ENCODE measurements at regions not wholly inside any gene's neighbourhood (a gene's known extent, or its start where the extent isn't known, plus 50 kb on each side); places are given as distances from the start of the nearest gene placed in this dataset.
"Not testable (repeated sequence)": the region's sequence is repeated elsewhere in the genome, so short reads cannot be mapped to it uniquely, and the experiment has no call there.

DNA sequence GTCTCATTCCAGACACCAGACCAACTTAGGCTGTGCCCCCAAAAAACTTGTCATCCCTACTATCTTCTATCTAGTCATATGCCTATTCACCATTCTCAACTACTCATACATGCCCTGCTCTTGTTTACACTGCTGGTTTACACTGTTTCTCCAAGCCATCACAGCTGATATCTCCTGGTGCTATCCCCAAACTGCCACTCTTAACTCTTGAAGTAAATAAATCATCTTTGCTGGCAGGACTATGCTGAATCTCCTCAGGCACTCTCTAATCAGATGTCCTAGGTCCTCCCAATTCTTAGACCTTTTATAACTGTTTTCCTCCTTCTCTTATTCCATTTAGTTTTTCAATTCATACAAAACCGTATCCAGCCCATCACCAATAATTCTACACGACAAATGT, 81.9 kb downstream of the EBNA1BP2 start:
- H3K27ac ChIP-seq (ENCODE audit: low read depth, low read length); CTCF ChIA-PET; H3K27ac Mint-ChIP-seq; intact Hi-C loops (cut with micrococcal nuclease); DNase-seq; POLR2A ChIA-PET; H3K9me3 Mint-ChIP-seq; ATAC-seq; H3K36me3 ChIP-seq (ENCODE audit: control insufficient read depth in 2 of 3, insufficient read depth in 3 of 3, low read length in 3 of 3); H3K4me3 Mint-ChIP-seq; H3K4me3 ChIP-seq (ENCODE audit: low read length); H3K36me3 Mint-ChIP-seq; H3K27me3 ChIP-seq (ENCODE audit: control insufficient read depth in 2 of 2, insufficient read depth in 2 of 2, low read length in 2 of 2); H3K9me3 ChIP-seq (ENCODE audit: control insufficient read depth in 2 of 3, low read length in 3 of 3); H3K4me1 ChIP-seq (ENCODE audit: control insufficient read depth in 2 of 2, insufficient read depth in 2 of 2, low read length in 2 of 2); H3K4me1 Mint-ChIP-seq: not testable (repeated sequence)
- H3K27me3 Mint-ChIP-seq = peaks cover 0 to 29% (median 13%) of the 10 kb centered on the region in 5 donors

DNA sequence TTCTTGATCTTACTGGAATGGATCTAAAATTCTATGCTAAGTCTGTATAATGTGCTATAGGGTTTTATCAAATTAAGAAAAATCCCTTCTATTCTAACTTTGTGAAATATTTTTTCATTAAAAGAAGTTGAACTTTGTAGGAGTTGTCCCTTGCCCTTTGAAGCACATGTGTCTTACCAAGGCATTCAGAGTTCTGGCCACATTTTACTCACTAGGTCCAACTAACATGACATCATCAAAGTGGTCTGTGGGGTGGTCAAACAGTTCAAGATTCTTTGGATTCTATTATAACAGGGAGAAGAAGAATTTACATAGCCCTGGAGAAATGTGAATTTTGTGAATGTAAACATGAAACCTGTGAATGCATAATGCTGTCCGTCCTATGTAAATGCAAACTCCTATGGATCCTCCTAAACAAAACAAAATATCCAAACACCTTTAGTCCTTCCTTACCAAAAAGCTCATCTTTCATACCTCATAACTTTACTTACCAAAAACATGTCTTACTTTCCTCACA, 88.7 kb downstream of the EBNA1BP2 start:
- no peaks in the 10 kb centered on the region for H3K36me3 Mint-ChIP-seq
- no peaks in the 10 kb centered on the region for H3K9me3 Mint-ChIP-seq
- Histone ChIP-seq H3K9me3 (ENCODE audit: control insufficient read depth in 2 of 3, low read length in 3 of 3) (no peaks in the 10 kb centered on the region), H3K27me3 (ENCODE audit: control insufficient read depth in 2 of 2, insufficient read depth in 2 of 2, low read length in 2 of 2) (no peaks in the 10 kb centered on the region), H3K4me1 (ENCODE audit: control insufficient read depth in 2 of 2, insufficient read depth in 2 of 2, low read length in 2 of 2) (no peaks in the 10 kb centered on the region), H3K36me3 (ENCODE audit: control insufficient read depth in 2 of 3, insufficient read depth in 3 of 3, low read length in 3 of 3) (no peaks in the 10 kb centered on the region), H3K27ac (ENCODE audit: low read depth, low read length) (no peak overlapping the region), H3K4me3 (ENCODE audit: low read length) (no peak overlapping the region)
- POLR2A ChIA-PET = interaction anchor here (0.6 kb wide), 1 partner anchor 777 kb away, joined by 3 read pairs; no protein-coding TSS in a partner anchor
- no peak overlapping the region for H3K27ac Mint-ChIP-seq
- intact Hi-C loops (cut with micrococcal nuclease) = no loop called here
- no peak overlapping the region for H3K4me3 Mint-ChIP-seq
- DNase-seq (no peak), ATAC-seq (no peak)
- H3K27me3 Mint-ChIP-seq = peaks cover 0 to 21% (median 14%) of the 10 kb centered on the region in 5 donors
- CTCF ChIA-PET = interaction anchor here (0.6 to 2.3 kb wide), 5 partner anchors 7 to 686 kb away, joined by 3 to 7 read pairs (median 3); no protein-coding TSS in a partner anchor
- no peaks in the 10 kb centered on the region for H3K4me1 Mint-ChIP-seq

DNA sequence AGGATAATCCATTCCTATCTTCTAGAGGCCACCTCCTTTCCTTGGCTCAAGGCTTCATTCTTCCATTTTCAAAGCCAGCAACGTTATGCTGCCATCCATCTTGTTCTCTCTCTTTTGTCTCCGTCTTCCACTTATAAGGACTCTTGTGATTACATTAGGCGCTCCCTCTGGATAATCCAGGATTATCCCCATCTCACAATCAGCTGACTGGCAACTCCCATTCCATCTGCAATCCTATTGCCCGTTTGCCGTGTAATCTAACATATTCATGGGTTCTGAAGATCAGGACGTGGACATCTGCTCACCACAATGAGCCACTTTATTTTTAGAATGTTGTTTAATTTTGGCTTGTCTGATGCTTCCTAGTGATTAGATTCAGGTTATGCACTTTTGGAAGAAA, 89.3 kb downstream of the EBNA1BP2 start:
- H3K36me3 Mint-ChIP-seq = no peaks in the 10 kb centered on the region
- no peak for DNase-seq
- H3K4me3 Mint-ChIP-seq = no peak overlapping the region
- CTCF ChIA-PET = interaction anchor here (1.7 kb wide), 1 partner anchor 9 kb away, joined by 4 read pairs; no protein-coding TSS in a partner anchor
- Histone ChIP-seq H3K27me3 (ENCODE audit: control insufficient read depth in 2 of 2, insufficient read depth in 2 of 2, low read length in 2 of 2) (no peaks in the 10 kb centered on the region), H3K9me3 (ENCODE audit: control insufficient read depth in 2 of 3, low read length in 3 of 3) (no peaks in the 10 kb centered on the region), H3K4me1 (ENCODE audit: control insufficient read depth in 2 of 2, insufficient read depth in 2 of 2, low read length in 2 of 2) (no peaks in the 10 kb centered on the region), H3K36me3 (ENCODE audit: control insufficient read depth in 2 of 3, insufficient read depth in 3 of 3, low read length in 3 of 3) (no peaks in the 10 kb centered on the region), H3K4me3 (ENCODE audit: low read length) (no peak overlapping the region), H3K27ac (ENCODE audit: low read depth, low read length) (no peak overlapping the region)
- H3K4me1 Mint-ChIP-seq = no peaks in the 10 kb centered on the region
- intact Hi-C loops (cut with micrococcal nuclease) = no loop called here
- ATAC-seq = no peak
- POLR2A ChIA-PET = no interaction called here
- H3K27me3 Mint-ChIP-seq = peaks cover 0 to 21% (median 14%) of the 10 kb centered on the region in 5 donors
- no peak overlapping the region for H3K27ac Mint-ChIP-seq
- no peaks in the 10 kb centered on the region for H3K9me3 Mint-ChIP-seq

DNA sequence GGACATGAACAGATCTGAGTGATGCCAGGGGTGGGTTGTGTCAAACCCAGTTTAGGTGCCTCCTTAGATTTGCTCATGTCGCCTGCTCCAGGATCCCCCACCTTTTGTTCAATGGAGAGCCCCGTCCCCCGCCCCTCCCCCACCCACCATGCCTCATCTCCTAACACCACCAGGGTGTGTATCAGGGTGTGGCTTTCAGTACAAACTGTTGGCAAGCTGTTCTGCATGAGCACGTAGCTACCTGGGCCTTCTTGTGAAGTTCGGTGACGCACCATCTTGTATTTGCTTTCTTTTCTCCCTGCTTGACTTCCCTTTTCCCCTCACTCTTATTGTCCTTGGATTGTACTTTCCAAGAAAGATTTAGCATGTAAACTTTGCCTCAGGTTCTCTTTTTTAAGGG, 94.8 kb downstream of the EBNA1BP2 start:
- no peaks in the 10 kb centered on the region for H3K9me3 ChIP-seq (ENCODE audit: control insufficient read depth in 2 of 3, low read length in 3 of 3)
- H3K36me3 ChIP-seq (ENCODE audit: control insufficient read depth in 2 of 3, insufficient read depth in 3 of 3, low read length in 3 of 3) = no peaks in the 10 kb centered on the region
- intact Hi-C loops (cut with micrococcal nuclease) = no loop called here
- H3K36me3 Mint-ChIP-seq = no peaks in the 10 kb centered on the region
- no peaks in the 10 kb centered on the region for H3K4me1 ChIP-seq (ENCODE audit: control insufficient read depth in 2 of 2, insufficient read depth in 2 of 2, low read length in 2 of 2)
- no peak overlapping the region for H3K27ac ChIP-seq (ENCODE audit: low read depth, low read length)
- H3K4me3 Mint-ChIP-seq = no peak overlapping the region
- no peak for DNase-seq
- H3K27ac Mint-ChIP-seq = no peak overlapping the region
- CTCF ChIA-PET = interaction anchor here (1.1 to 8.3 kb wide), 3 partner anchors 155 to 164 kb away, joined by 5 to 288 read pairs (median 5); no protein-coding TSS in a partner anchor
- H3K27me3 ChIP-seq (ENCODE audit: control insufficient read depth in 2 of 2, insufficient read depth in 2 of 2, low read length in 2 of 2) = no peaks in the 10 kb centered on the region
- POLR2A ChIA-PET = interaction anchor here (0.6 kb wide), 1 partner anchor 303 kb away, joined by 3 read pairs; no protein-coding TSS in a partner anchor
- peaks cover 0 to 8% (median 0%) of the 10 kb centered on the region in 5 donors for H3K27me3 Mint-ChIP-seq
- H3K9me3 Mint-ChIP-seq = no peaks in the 10 kb centered on the region
- H3K4me1 Mint-ChIP-seq = peaks cover 0 to 5% (median 3%) of the 10 kb centered on the region in 7 donors
- no peak overlapping the region for H3K4me3 ChIP-seq (ENCODE audit: low read length)
- ATAC-seq = no peak

DNA sequence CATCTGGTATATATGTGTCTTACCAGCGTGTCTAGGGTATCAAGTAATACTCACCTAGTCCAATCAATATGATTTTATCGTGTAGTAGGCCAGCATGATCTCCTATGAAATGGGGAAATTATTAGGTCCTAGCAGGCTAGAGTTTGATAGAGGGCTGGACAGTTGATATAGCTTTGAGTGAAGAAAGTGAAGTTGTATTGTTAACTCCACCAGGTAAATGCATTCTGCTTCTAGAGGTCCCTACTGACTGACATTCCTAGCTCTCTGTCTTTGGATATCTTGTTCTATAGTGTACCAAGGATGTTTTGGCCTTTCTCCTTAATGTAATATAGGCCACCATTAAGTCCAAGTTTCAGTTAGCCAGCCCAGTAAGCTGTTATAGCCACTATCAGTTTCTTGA, 97.4 kb downstream of the EBNA1BP2 start:
- CTCF ChIA-PET = interaction anchor here (0.7 to 8.3 kb wide), 12 partner anchors 10 to 931 kb away, joined by 3 to 288 read pairs (median 4); partner anchors contain the start of genes C1orf50, P3H1 and ZNF691

DNA sequence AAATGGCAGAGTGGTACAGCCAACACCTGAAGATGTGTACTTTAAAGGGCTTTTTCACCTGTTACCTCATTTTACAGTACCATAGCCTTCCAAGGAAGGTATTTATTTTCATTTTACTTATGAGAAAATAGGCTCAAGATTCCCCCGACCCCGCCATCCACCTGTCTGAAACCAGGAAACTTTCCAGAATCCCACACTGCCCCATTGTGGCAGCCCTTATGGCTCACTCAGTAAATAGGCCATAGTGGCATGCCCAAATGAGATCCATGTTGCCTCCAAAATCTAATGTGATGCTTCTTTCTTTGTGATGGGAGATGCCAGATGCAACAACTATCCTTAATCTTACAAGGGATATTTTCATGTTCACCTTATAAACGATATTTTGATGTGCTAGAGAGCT, 97.8 kb downstream of the EBNA1BP2 start:
- Mint-ChIP-seq H3K27me3 (peaks cover 0 to 8% (median 0%) of the 10 kb centered on the region in 5 donors), H3K27ac (no peak overlapping the region), H3K4me1 (peaks cover 0 to 11% (median 6%) of the 10 kb centered on the region in 7 donors), H3K9me3 (no peaks in the 10 kb centered on the region), H3K4me3 (no peak overlapping the region), H3K36me3 (no peaks in the 10 kb centered on the region)
- Histone ChIP-seq H3K27ac (ENCODE audit: low read depth, low read length) (no peak overlapping the region), H3K27me3 (ENCODE audit: control insufficient read depth in 2 of 2, insufficient read depth in 2 of 2, low read length in 2 of 2) (no peaks in the 10 kb centered on the region), H3K4me1 (ENCODE audit: control insufficient read depth in 2 of 2, insufficient read depth in 2 of 2, low read length in 2 of 2) (no peaks in the 10 kb centered on the region), H3K4me3 (ENCODE audit: low read length) (no peak overlapping the region), H3K36me3 (ENCODE audit: control insufficient read depth in 2 of 3, insufficient read depth in 3 of 3, low read length in 3 of 3) (no peaks in the 10 kb centered on the region), H3K9me3 (ENCODE audit: control insufficient read depth in 2 of 3, low read length in 3 of 3) (no peaks in the 10 kb centered on the region)
- POLR2A ChIA-PET = interaction anchor here (1.0 to 3.5 kb wide), 8 partner anchors 12 to 307 kb away, joined by 3 to 32 read pairs (median 8); partner anchors contain the start of genes C1orf50 and P3H1
- DNase-seq (no peak), ATAC-seq (no peak)
- CTCF ChIA-PET = interaction anchor here (0.6 to 8.3 kb wide), 35 partner anchors 9 to 930 kb away, joined by 3 to 288 read pairs (median 4); partner anchors contain the start of genes C1orf50, P3H1 and ZNF691
- intact Hi-C loops (cut with micrococcal nuclease) = no loop called here

More for the DNA sequence above, 97.4 kb downstream of the EBNA1BP2 start:
- intact Hi-C loops (cut with micrococcal nuclease) = no loop called here
- no peaks in the 10 kb centered on the region for H3K9me3 ChIP-seq (ENCODE audit: control insufficient read depth in 2 of 3, low read length in 3 of 3)
- no peaks in the 10 kb centered on the region for H3K27me3 ChIP-seq (ENCODE audit: control insufficient read depth in 2 of 2, insufficient read depth in 2 of 2, low read length in 2 of 2)
- Mint-ChIP-seq H3K4me1 (peaks cover 0 to 11% (median 5%) of the 10 kb centered on the region in 7 donors), H3K9me3 (no peaks in the 10 kb centered on the region), H3K36me3 (no peaks in the 10 kb centered on the region), H3K27me3 (peaks cover 0 to 8% (median 0%) of the 10 kb centered on the region in 5 donors), H3K27ac (no peak overlapping the region), H3K4me3 (no peak overlapping the region)
- no peak overlapping the region for H3K4me3 ChIP-seq (ENCODE audit: low read length)
- ATAC-seq (no peak), DNase-seq (no peak)
- H3K36me3 ChIP-seq (ENCODE audit: control insufficient read depth in 2 of 3, insufficient read depth in 3 of 3, low read length in 3 of 3) = no peaks in the 10 kb centered on the region
- H3K27ac ChIP-seq (ENCODE audit: low read depth, low read length) = no peak overlapping the region
- no peaks in the 10 kb centered on the region for H3K4me1 ChIP-seq (ENCODE audit: control insufficient read depth in 2 of 2, insufficient read depth in 2 of 2, low read length in 2 of 2)
- POLR2A ChIA-PET = interaction anchor here (0.6 to 2.2 kb wide), 5 partner anchors 13 to 240 kb away, joined by 3 to 8 read pairs (median 3); no protein-coding TSS in a partner anchor

Measured in naive thymus-derived CD4-positive, alpha-beta T cell (primary cell).